ENCODE measurements at regions not wholly inside any gene's neighbourhood (a gene's known extent, or its start where the extent isn't known, plus 50 kb on each side); places are given as distances from the start of the nearest gene placed in this dataset.

- Histone ChIP-seq H3K9me2 (no peaks in the 10 kb centered on the region), H4K20me1 (ENCODE audit: insufficient read depth) (no peaks in the 10 kb centered on the region), H3K9ac (no peak overlapping the region), H3K9me3 (no peaks in the 10 kb centered on the region), H3F3A (replicated peaks; ENCODE audit: insufficient read depth) (no peaks in the 10 kb centered on the region), H3K27ac (ENCODE audit: low read depth in 2 of 2, low read length in 1 of 2) (no peak overlapping the region), H3K4me1 (ENCODE audit: control insufficient read depth in 1 of 2, insufficient read depth in 2 of 2, low read depth in 1 of 2, low read length in 1 of 2) (no peaks in the 10 kb centered on the region; a peak in 1 of 4 replicates), H3K27me3 (ENCODE audit: insufficient read depth) (no peaks in the 10 kb centered on the region), H3K36me3 (replicated peaks in 1 of 2; ENCODE audit: control insufficient read depth in 1 of 2, insufficient read depth in 2 of 2, low read length in 1 of 2) (no peaks in the 10 kb centered on the region), H3K79me2 (ENCODE audit: insufficient read depth) (no peaks in the 10 kb centered on the region), H3K4me3 (ENCODE audit: low read depth in 2 of 2, low read length in 1 of 2) (no peak overlapping the region), H2AFZ (ENCODE audit: low read depth) (no peak overlapping the region), H3K4me2 (no peak overlapping the region)
- ChIA-PET CTCF (no interaction called here), POLR2A (no interaction called here)
- DNase-seq: no peak
- 20% methylated on average over 1 of the region's 1 CpG for WGBS (ENCODE audit: low lambda C conversion rate)
- no peak for TF ChIP-seq TAF1 (IDR thresholded peaks at IDR 0.05; ENCODE audit: borderline replicate concordance, low read depth, low read length)
- no peak for TF ChIP-seq NRF1 (IDR thresholded peaks at IDR 0.05; ENCODE audit: low read depth, low read length)
- TF ChIP-seq MAX (IDR thresholded peaks at IDR 0.05; ENCODE audit: low read depth): no peak
- TF ChIP-seq JUND (IDR thresholded peaks at IDR 0.05): no peak
- no peak for TF ChIP-seq RFX5 (IDR thresholded peaks at IDR 0.05; ENCODE audit: low read length)
- no peak for TF ChIP-seq ZBTB33 (IDR thresholded peaks at IDR 0.05; ENCODE audit: borderline replicate concordance, low read depth)
- no peak for TF ChIP-seq POLR2AphosphoS5 (IDR thresholded peaks at IDR 0.05; ENCODE audit: low read depth, low read length)
- TF ChIP-seq GABPA (IDR thresholded peaks at IDR 0.05; ENCODE audit: low read depth): no peak
- TF ChIP-seq IRF3 (IDR thresholded peaks at IDR 0.05; ENCODE audit: low read depth, low read length): no peak
These were observed 144.4 kb upstream of the NR4A3 start for GRCh38 chr9:99677281-99677680.

- Histone ChIP-seq H3F3A (replicated peaks; ENCODE audit: insufficient read depth) (no peaks in the 10 kb centered on the region), H3K9ac (no peak overlapping the region), H3K4me1 (ENCODE audit: control insufficient read depth in 1 of 2, insufficient read depth in 2 of 2, low read depth in 1 of 2, low read length in 1 of 2) (no peaks in the 10 kb centered on the region; a peak in 1 of 4 replicates), H3K27ac (ENCODE audit: low read depth in 2 of 2, low read length in 1 of 2) (no peak overlapping the region), H3K27me3 (ENCODE audit: insufficient read depth) (no peaks in the 10 kb centered on the region), H3K79me2 (ENCODE audit: insufficient read depth) (no peaks in the 10 kb centered on the region), H4K20me1 (ENCODE audit: insufficient read depth) (no peaks in the 10 kb centered on the region), H3K9me2 (no peaks in the 10 kb centered on the region), H2AFZ (ENCODE audit: low read depth) (no peak overlapping the region), H3K9me3 (no peaks in the 10 kb centered on the region), H3K4me2 (no peak overlapping the region), H3K4me3 (ENCODE audit: low read depth in 2 of 2, low read length in 1 of 2) (no peak overlapping the region), H3K36me3 (replicated peaks in 1 of 2; ENCODE audit: control insufficient read depth in 1 of 2, insufficient read depth in 2 of 2, low read length in 1 of 2) (no peaks in the 10 kb centered on the region)
- TF ChIP-seq SIN3A (IDR thresholded peaks at IDR 0.05; ENCODE audit: borderline replicate concordance, low read depth, low read length): no peak
- TF ChIP-seq USF1 (IDR thresholded peaks at IDR 0.05; ENCODE audit: borderline replicate concordance, low read depth): no peak
- TF ChIP-seq GABPA (IDR thresholded peaks at IDR 0.05; ENCODE audit: low read depth): no peak
- no peak for TF ChIP-seq NRF1 (IDR thresholded peaks at IDR 0.05; ENCODE audit: low read depth, low read length)
- no peak for TF ChIP-seq IRF3 (IDR thresholded peaks at IDR 0.05; ENCODE audit: low read depth, low read length)
- TF ChIP-seq MAX (IDR thresholded peaks at IDR 0.05; ENCODE audit: low read depth): no peak
- no peak for TF ChIP-seq MXI1 (IDR thresholded peaks at IDR 0.05; ENCODE audit: low read depth, low read length)
- no peak for TF ChIP-seq FOXM1 (IDR thresholded peaks at IDR 0.05; ENCODE audit: low read depth)
- no peak for TF ChIP-seq CTCF (IDR thresholded peaks at IDR 0.05)
- no peak for TF ChIP-seq RCOR1 (IDR thresholded peaks at IDR 0.05; ENCODE audit: low read length)
- no peak for TF ChIP-seq EP300 (IDR thresholded peaks at IDR 0.05; ENCODE audit: borderline replicate concordance in 1 of 2, low read depth in 1 of 2, low read length in 1 of 2)
- TF ChIP-seq RXRA (IDR thresholded peaks at IDR 0.05; ENCODE audit: borderline replicate concordance, low read depth): no peak
- TF ChIP-seq USF2 (IDR thresholded peaks at IDR 0.05; ENCODE audit: borderline replicate concordance, low read depth, low read length): no peak
- no peak for TF ChIP-seq ELF1 (IDR thresholded peaks at IDR 0.05)
- ChIA-PET POLR2A (no interaction called here), CTCF (interaction anchor here (1.2 kb wide), 1 partner anchor 16 kb away, joined by 3 read pairs; no protein-coding TSS in a partner anchor)
- DNase-seq: no peak
These were observed 143.1 kb upstream of the NR4A3 start for GRCh38 chr9:99678566-99678965.
